ENCODE measurements at regions not wholly inside any gene's neighbourhood (a gene's known extent, or its start where the extent isn't known, plus 50 kb on each side); places are given as distances from the start of the nearest gene placed in this dataset.

GRCh38 chr12:91777268-91777992 is 368.2 kb downstream of the BTG1 start:
- Mint-ChIP-seq H3K27me3 (peaks cover 0 to 4% (median 0%) of the 10 kb centered on the region in 3 donors), H3K9me3 (peaks cover 0 to 4% (median 0%) of the 10 kb centered on the region in 7 donors), H3K4me1 (peaks cover 15 to 24% (median 21%) of the 10 kb centered on the region in 3 donors), H3K4me3 (peak overlapping the region in 6 of 8 donors; percentile 12 to 78 (median 66)), H3K27ac (peak overlapping the region; percentile 77 to 97 (median 92)), H3K36me3 (no peaks in the 10 kb centered on the region)
- DNase-seq (no peak), ATAC-seq (ENCODE audit: low read depth in 2 of 2) (no peak)

- peak overlapping the region in 1 of 6 donors; percentile 43 for H3K27ac Mint-ChIP-seq
- no peak overlapping the region for H3K4me3 Mint-ChIP-seq
- H3K36me3 Mint-ChIP-seq, result no peaks in the 10 kb centered on the region
- H3K9me3 Mint-ChIP-seq, result no peaks in the 10 kb centered on the region
- peaks cover 15 to 24% (median 21%) of the 10 kb centered on the region in 3 donors for H3K4me1 Mint-ChIP-seq
- DNase-seq (no peak), ATAC-seq (ENCODE audit: low read depth in 2 of 2) (no peak)
- no peaks in the 10 kb centered on the region for H3K27me3 Mint-ChIP-seq
Measured at GRCh38 chr12:91774434-91774921, 371.2 kb downstream of the BTG1 start.

GRCh38 chr12:91773749-91774429 is 371.8 kb downstream of the BTG1 start:
- ATAC-seq (ENCODE audit: low read depth in 2 of 2), result no peak
- Mint-ChIP-seq H3K4me3 (no peak overlapping the region), H3K9me3 (no peaks in the 10 kb centered on the region), H3K36me3 (no peaks in the 10 kb centered on the region), H3K4me1 (peaks cover 11 to 19% (median 15%) of the 10 kb centered on the region in 3 donors), H3K27me3 (no peaks in the 10 kb centered on the region), H3K27ac (peak overlapping the region in 1 of 6 donors; percentile 43)
- no peak for DNase-seq

- no peak for DNase-seq
- no peaks in the 10 kb centered on the region for H3K9me3 Mint-ChIP-seq
- H3K36me3 Mint-ChIP-seq, result no peaks in the 10 kb centered on the region
- H3K27ac Mint-ChIP-seq, result peak overlapping the region in 1 of 6 donors; percentile 7
- peaks cover 0 to 4% (median under 1%) of the 10 kb centered on the region in 3 donors for H3K4me1 Mint-ChIP-seq
- H3K4me3 Mint-ChIP-seq, result no peak overlapping the region
- ATAC-seq (ENCODE audit: low read depth in 2 of 2), result no peak
- H3K27me3 Mint-ChIP-seq, result no peaks in the 10 kb centered on the region
Measured at GRCh38 chr12:91772411-91772810, 373.2 kb downstream of the BTG1 start.

- Mint-ChIP-seq H3K36me3 (no peaks in the 10 kb centered on the region), H3K27me3 (peaks cover 0 to 3% (median 0%) of the 10 kb centered on the region in 3 donors), H3K4me3 (no peak overlapping the region), H3K27ac (no peak overlapping the region), H3K9me3 (no peaks in the 10 kb centered on the region), H3K4me1 (no peaks in the 10 kb centered on the region)
- no peak for ATAC-seq (ENCODE audit: low read depth in 2 of 2)
- no peak for DNase-seq
Measured at GRCh38 chr12:91769736-91770135, 375.9 kb downstream of the BTG1 start.

- Mint-ChIP-seq H3K4me1 (no peaks in the 10 kb centered on the region), H3K27ac (no peak overlapping the region), H3K4me3 (no peak overlapping the region), H3K36me3 (no peaks in the 10 kb centered on the region), H3K27me3 (peaks cover 3 to 11% (median 9%) of the 10 kb centered on the region in 3 donors), H3K9me3 (no peaks in the 10 kb centered on the region)
- ATAC-seq (ENCODE audit: low read depth in 2 of 2) (no peak), DNase-seq (no peak)
Measured at GRCh38 chr12:91767237-91767636, 378.4 kb downstream of the BTG1 start.

GRCh38 chr12:91766454-91766853 is 379.2 kb downstream of the BTG1 start:
- Mint-ChIP-seq H3K27ac (no peak overlapping the region), H3K9me3 (peaks cover 0 to 3% (median 1%) of the 10 kb centered on the region in 7 donors), H3K4me1 (no peaks in the 10 kb centered on the region), H3K4me3 (no peak overlapping the region), H3K27me3 (peaks cover 3 to 19% (median 17%) of the 10 kb centered on the region in 3 donors), H3K36me3 (no peaks in the 10 kb centered on the region)
- ATAC-seq (ENCODE audit: low read depth in 2 of 2) (no peak), DNase-seq (no peak)

- peaks cover 8 to 33% (median 28%) of the 10 kb centered on the region in 3 donors for H3K27me3 Mint-ChIP-seq
Measured at GRCh38 chr12:91763654-91764370, 381.8 kb downstream of the BTG1 start.

GRCh38 chr12:91753649-91754048 is 392.0 kb downstream of the BTG1 start:
- ATAC-seq (ENCODE audit: low read depth in 2 of 2), result no peak
- H3K4me1 Mint-ChIP-seq, result no peaks in the 10 kb centered on the region
- no peak overlapping the region for H3K27ac Mint-ChIP-seq
- no peak for DNase-seq
- no peaks in the 10 kb centered on the region for H3K36me3 Mint-ChIP-seq
- peaks cover 0 to 34% (median 17%) of the 10 kb centered on the region in 7 donors for H3K9me3 Mint-ChIP-seq
- H3K4me3 Mint-ChIP-seq, result no peak overlapping the region
- peaks cover 0 to 17% (median 0%) of the 10 kb centered on the region in 3 donors for H3K27me3 Mint-ChIP-seq

More at GRCh38 chr12:91763654-91764370, 381.8 kb downstream of the BTG1 start:
- Mint-ChIP-seq H3K4me1 (no peaks in the 10 kb centered on the region), H3K27ac (no peak overlapping the region), H3K36me3 (no peaks in the 10 kb centered on the region), H3K9me3 (peaks cover 4 to 14% (median 10%) of the 10 kb centered on the region in 7 donors), H3K4me3 (no peak overlapping the region)
- DNase-seq (no peak), ATAC-seq (ENCODE audit: low read depth in 2 of 2) (no peak)

GRCh38 chr12:91746976-91747375 is 398.7 kb downstream of the BTG1 start:
- ATAC-seq (ENCODE audit: low read depth in 2 of 2) (no peak), DNase-seq (no peak)
- Mint-ChIP-seq H3K27ac (peak overlapping the region in 1 of 6 donors; percentile 51), H3K4me3 (no peak overlapping the region), H3K36me3 (no peaks in the 10 kb centered on the region), H3K9me3 (peaks cover 0 to 11% (median 7%) of the 10 kb centered on the region in 7 donors), H3K27me3 (peaks cover 0 to 9% (median 2%) of the 10 kb centered on the region in 3 donors), H3K4me1 (no peaks in the 10 kb centered on the region)

- H3K27me3 Mint-ChIP-seq, result peaks cover 15 to 19% (median 19%) of the 10 kb centered on the region in 3 donors
- H3K9me3 Mint-ChIP-seq, result peaks cover 0 to 5% (median 1%) of the 10 kb centered on the region in 7 donors
- no peak for DNase-seq
- no peak overlapping the region for H3K4me3 Mint-ChIP-seq
- H3K27ac Mint-ChIP-seq, result no peak overlapping the region
- no peak for ATAC-seq (ENCODE audit: low read depth in 2 of 2)
- no peaks in the 10 kb centered on the region for H3K36me3 Mint-ChIP-seq
- H3K4me1 Mint-ChIP-seq, result no peaks in the 10 kb centered on the region
Measured at GRCh38 chr12:91744597-91744996, 401.0 kb downstream of the BTG1 start.

- no peaks in the 10 kb centered on the region for H3K4me1 Mint-ChIP-seq
- ATAC-seq (ENCODE audit: low read depth in 2 of 2), result no peak
- H3K27ac Mint-ChIP-seq, result no peak overlapping the region
- no peak for DNase-seq
- peaks cover 15 to 19% (median 19%) of the 10 kb centered on the region in 3 donors for H3K27me3 Mint-ChIP-seq
- H3K36me3 Mint-ChIP-seq, result no peaks in the 10 kb centered on the region
- H3K9me3 Mint-ChIP-seq, result peaks cover 0 to 5% (median 1%) of the 10 kb centered on the region in 7 donors
- H3K4me3 Mint-ChIP-seq, result no peak overlapping the region
Measured at GRCh38 chr12:91743704-91744321, 401.8 kb downstream of the BTG1 start.

- H3K9me3 Mint-ChIP-seq, result peaks cover 0 to 5% (median 1%) of the 10 kb centered on the region in 7 donors
- no peak for ATAC-seq (ENCODE audit: low read depth in 2 of 2)
- no peaks in the 10 kb centered on the region for H3K4me1 Mint-ChIP-seq
Measured at GRCh38 chr12:91743280-91743679, 402.4 kb downstream of the BTG1 start.

More at GRCh38 chr12:91743280-91743679, 402.4 kb downstream of the BTG1 start:
- no peak for DNase-seq
- no peaks in the 10 kb centered on the region for H3K36me3 Mint-ChIP-seq
- no peak overlapping the region for H3K4me3 Mint-ChIP-seq
- no peak overlapping the region for H3K27ac Mint-ChIP-seq
- H3K27me3 Mint-ChIP-seq, result peaks cover 15 to 19% (median 19%) of the 10 kb centered on the region in 3 donors
